Naive thymus-derived CD4-positive, alpha-beta T cell (primary cell): ENCODE measurements at regions not wholly inside any gene's neighbourhood (a gene's known extent, or its start where the extent isn't known, plus 50 kb on each side); places are given as distances from the start of the nearest gene placed in this dataset.

Experiments used
- ATAC-seq: fragments of 150-1000 bp; cut with Tn5 transposase; 2 replicates; pipeline ENCODE4 v1.10.0; 2021; ENCODE audit warnings: mild to moderate bottlenecking, moderate library complexity
- CTCF ChIA-PET: fragments of 350-600 bp; sonication (Branson Sonifier 250); formaldehyde crosslinking; loops from one replicate; lab custom pipeline; 2021; ENCODE audit warnings: antibody characterized with exemption; lab: Charles Lee
- POLR2A ChIA-PET: fragments of 350-600 bp; sonication (Branson Sonifier 250); formaldehyde crosslinking; loops from one replicate; lab custom pipeline; 2021; ENCODE audit warnings: antibody characterized with exemption, inconsistent platforms; lab: Charles Lee
- DNase-seq, 9 donors: peaks; one replicate each; pipeline versions ENCODE4 v3.0.0 to v3.0.0-alpha.2; 2020 to 2022; ENCODE audit warnings: mixed read lengths in 1 of 9
- H3K27ac ChIP-seq: one replicate; pipeline ENCODE4 v1.7.0; 2013; ENCODE audit warnings: mild to moderate bottlenecking, low read depth, low read length, moderate library complexity
- H3K27me3 ChIP-seq, 2 donors: one replicate each; pipeline ENCODE4 v1.7.0; 2013; ENCODE audit warnings: low read length in 2 of 2, mild to moderate bottlenecking in 2 of 2, moderate library complexity in 2 of 2; ENCODE audit not compliant: control insufficient read depth in 2 of 2, insufficient read depth in 2 of 2
- H3K36me3 ChIP-seq, 3 experiments: 1 replicate in 2 of 3; 2 replicates in 1 of 3; pipeline ENCODE4 v1.7.0; 2013; ENCODE audit warnings: low read length in 3 of 3, mild to moderate bottlenecking in 3 of 3, moderate library complexity in 1 of 3; ENCODE audit not compliant: insufficient read depth in 3 of 3, control insufficient read depth in 2 of 3
- H3K4me1 ChIP-seq, 2 donors: one replicate each; pipeline ENCODE4 v1.7.0; 2013; ENCODE audit warnings: low read length in 2 of 2, mild to moderate bottlenecking in 2 of 2, moderate library complexity in 1 of 2; ENCODE audit not compliant: control insufficient read depth in 2 of 2, insufficient read depth in 2 of 2
- H3K4me3 ChIP-seq: 2 replicates; pipeline ENCODE4 v1.7.0; 2013; ENCODE audit warnings: mild to moderate bottlenecking, low read length
- H3K9me3 ChIP-seq, 3 experiments: 1 replicate in 2 of 3; 2 replicates in 1 of 3; pipeline ENCODE4 v1.7.0; 2013; ENCODE audit warnings: low read length in 3 of 3; ENCODE audit not compliant: control insufficient read depth in 2 of 3
- H3K27ac Mint-ChIP-seq, 9 donors: one replicate each; pipeline ENCODE4 v1.8.0; 2020 to 2022; ENCODE audit warnings: mixed read lengths in 9 of 9, mild to moderate bottlenecking in 8 of 9, moderate library complexity in 5 of 9, inconsistent platforms in 2 of 9
- H3K27me3 Mint-ChIP-seq, 5 donors: one replicate each; pipeline ENCODE4 v1.8.0; 2021 to 2022; ENCODE audit warnings: mixed read lengths in 5 of 5, mild to moderate bottlenecking in 1 of 5
- H3K36me3 Mint-ChIP-seq, 5 donors: one replicate each; pipeline ENCODE4 v1.8.0; 2020 to 2022; ENCODE audit warnings: mixed read lengths in 5 of 5, mild to moderate bottlenecking in 3 of 5, inconsistent platforms in 1 of 5
- H3K4me1 Mint-ChIP-seq, 7 donors: one replicate each; pipeline ENCODE4 v1.8.0; 2020 to 2022; ENCODE audit warnings: mixed read lengths in 7 of 7, mild to moderate bottlenecking in 3 of 7, inconsistent platforms in 1 of 7
- H3K4me3 Mint-ChIP-seq, 10 donors: one replicate each; pipeline ENCODE4 v1.8.0; 2020 to 2022; ENCODE audit warnings: mild to moderate bottlenecking in 10 of 10, mixed read lengths in 10 of 10, moderate library complexity in 6 of 10, inconsistent platforms in 2 of 10
- H3K9me3 Mint-ChIP-seq, 11 donors: one replicate each; pipeline ENCODE4 v1.8.0; 2020 to 2022; ENCODE audit warnings: mixed read lengths in 11 of 11, mild to moderate bottlenecking in 4 of 11, inconsistent platforms in 1 of 11, moderate library complexity in 1 of 11
- intact Hi-C, 2 donors: fragments of 100-400 bp; cut with micrococcal nuclease; formaldehyde crosslinking; loops; one replicate each; pipeline ENCODE4 v1.15.1; 2023

GRCh38 chr6:139713900-139714506 is 339.6 kb upstream of the CITED2 start:
- Mint-ChIP-seq H3K4me3 (no peak overlapping the region), H3K9me3 (peaks cover 0 to 1% (median 0%) of the 10 kb centered on the region in 11 donors), H3K4me1 (no peaks in the 10 kb centered on the region), H3K36me3 (no peaks in the 10 kb centered on the region), H3K27ac (no peak overlapping the region), H3K27me3 (peaks cover 0 to 14% (median 7%) of the 10 kb centered on the region in 5 donors)
- Histone ChIP-seq H3K36me3 (no peaks in the 10 kb centered on the region), H3K9me3 (no peaks in the 10 kb centered on the region), H3K4me1 (no peaks in the 10 kb centered on the region), H3K27me3 (no peaks in the 10 kb centered on the region), H3K4me3 (no peak overlapping the region), H3K27ac (no peak overlapping the region)
- intact Hi-C loops = no loop called here
- ChIA-PET POLR2A (no interaction called here), CTCF (no interaction called here)
- DNase-seq (no peak), ATAC-seq (no peak)

GRCh38 chr6:139713424-139713823 is 339.0 kb upstream of the CITED2 start:
- DNase-seq (no peak), ATAC-seq (no peak)
- Histone ChIP-seq H3K4me1 (no peaks in the 10 kb centered on the region), H3K36me3 (no peaks in the 10 kb centered on the region), H3K27ac (no peak overlapping the region), H3K9me3 (no peaks in the 10 kb centered on the region), H3K27me3 (no peaks in the 10 kb centered on the region), H3K4me3 (no peak overlapping the region)
- ChIA-PET POLR2A (no interaction called here), CTCF (no interaction called here)
- Mint-ChIP-seq H3K36me3 (no peaks in the 10 kb centered on the region), H3K4me1 (no peaks in the 10 kb centered on the region), H3K27ac (no peak overlapping the region), H3K4me3 (no peak overlapping the region), H3K27me3 (peaks cover 0 to 14% (median 7%) of the 10 kb centered on the region in 5 donors), H3K9me3 (peaks cover 0 to under 1% (median 0%) of the 10 kb centered on the region in 11 donors)
- intact Hi-C loops = no loop called here

GRCh38 chr6:139712830-139713229 is 338.4 kb upstream of the CITED2 start:
- POLR2A ChIA-PET = no interaction called here
- Mint-ChIP-seq H3K4me3 (no peak overlapping the region), H3K27ac (no peak overlapping the region), H3K9me3 (no peaks in the 10 kb centered on the region), H3K4me1 (no peaks in the 10 kb centered on the region), H3K27me3 (peaks cover 0 to 14% (median 7%) of the 10 kb centered on the region in 5 donors), H3K36me3 (no peaks in the 10 kb centered on the region)
- H3K4me3 ChIP-seq = no peak overlapping the region
- H3K27me3 ChIP-seq = no peaks in the 10 kb centered on the region
- no peaks in the 10 kb centered on the region for H3K9me3 ChIP-seq
- no peaks in the 10 kb centered on the region for H3K4me1 ChIP-seq
- no peak overlapping the region for H3K27ac ChIP-seq
- H3K36me3 ChIP-seq = no peaks in the 10 kb centered on the region
- ATAC-seq (no peak), DNase-seq (no peak)
- intact Hi-C loops = no loop called here
- CTCF ChIA-PET = no interaction called here

- H3K4me3 Mint-ChIP-seq = no peak overlapping the region
Observed at GRCh38 chr6:139711804-139712585, 337.5 kb upstream of the CITED2 start.

GRCh38 chr6:139710556-139710955 is 336.1 kb upstream of the CITED2 start:
- Mint-ChIP-seq H3K36me3 (no peaks in the 10 kb centered on the region), H3K27ac (no peak overlapping the region), H3K27me3 (peaks cover 0 to 14% (median 7%) of the 10 kb centered on the region in 5 donors), H3K4me3 (no peak overlapping the region), H3K9me3 (no peaks in the 10 kb centered on the region), H3K4me1 (no peaks in the 10 kb centered on the region)
- Histone ChIP-seq H3K4me1 (no peaks in the 10 kb centered on the region), H3K27me3 (no peaks in the 10 kb centered on the region), H3K9me3 (no peaks in the 10 kb centered on the region), H3K36me3 (no peaks in the 10 kb centered on the region), H3K4me3 (no peak overlapping the region), H3K27ac (no peak overlapping the region)
- intact Hi-C loops = no loop called here
- DNase-seq (no peak), ATAC-seq (no peak)
- ChIA-PET POLR2A (no interaction called here), CTCF (no interaction called here)

More at GRCh38 chr6:139711804-139712585, 337.5 kb upstream of the CITED2 start:
- intact Hi-C loops = no loop called here
- no peaks in the 10 kb centered on the region for H3K4me1 ChIP-seq
- H3K4me3 ChIP-seq = no peak overlapping the region
- Mint-ChIP-seq H3K4me1 (no peaks in the 10 kb centered on the region), H3K27ac (no peak overlapping the region), H3K27me3 (peaks cover 0 to 14% (median 7%) of the 10 kb centered on the region in 5 donors), H3K9me3 (no peaks in the 10 kb centered on the region), H3K36me3 (no peaks in the 10 kb centered on the region)
- no peaks in the 10 kb centered on the region for H3K27me3 ChIP-seq
- no peak for DNase-seq
- ATAC-seq = no peak
- H3K9me3 ChIP-seq = no peaks in the 10 kb centered on the region
- H3K36me3 ChIP-seq = no peaks in the 10 kb centered on the region
- ChIA-PET CTCF (no interaction called here), POLR2A (no interaction called here)
- no peak overlapping the region for H3K27ac ChIP-seq

- H3K27me3 Mint-ChIP-seq = peaks cover 0 to 11% (median 6%) of the 10 kb centered on the region in 5 donors
- peaks cover 0 to 2% (median 0%) of the 10 kb centered on the region in 11 donors for H3K9me3 Mint-ChIP-seq
- Histone ChIP-seq H3K27ac (no peak overlapping the region), H3K4me1 (no peaks in the 10 kb centered on the region), H3K4me3 (no peak overlapping the region), H3K9me3 (no peaks in the 10 kb centered on the region), H3K27me3 (no peaks in the 10 kb centered on the region), H3K36me3 (no peaks in the 10 kb centered on the region)
- ChIA-PET CTCF (no interaction called here), POLR2A (no interaction called here)
- intact Hi-C loops = no loop called here
- H3K36me3 Mint-ChIP-seq = no peaks in the 10 kb centered on the region
- DNase-seq = no peak
- no peak overlapping the region for H3K4me3 Mint-ChIP-seq
- no peaks in the 10 kb centered on the region for H3K4me1 Mint-ChIP-seq
- no peak for ATAC-seq
- no peak overlapping the region for H3K27ac Mint-ChIP-seq
Observed at GRCh38 chr6:139708337-139709199, 334.1 kb upstream of the CITED2 start.
